ENCODE measurements at regions not wholly inside any gene's neighbourhood (a gene's known extent, or its start where the extent isn't known, plus 50 kb on each side); places are given as distances from the start of the nearest gene placed in this dataset.
"Not testable (repeated sequence)": the region's sequence is repeated elsewhere in the genome, so short reads cannot be mapped to it uniquely, and the experiment has no call there.

DNA sequence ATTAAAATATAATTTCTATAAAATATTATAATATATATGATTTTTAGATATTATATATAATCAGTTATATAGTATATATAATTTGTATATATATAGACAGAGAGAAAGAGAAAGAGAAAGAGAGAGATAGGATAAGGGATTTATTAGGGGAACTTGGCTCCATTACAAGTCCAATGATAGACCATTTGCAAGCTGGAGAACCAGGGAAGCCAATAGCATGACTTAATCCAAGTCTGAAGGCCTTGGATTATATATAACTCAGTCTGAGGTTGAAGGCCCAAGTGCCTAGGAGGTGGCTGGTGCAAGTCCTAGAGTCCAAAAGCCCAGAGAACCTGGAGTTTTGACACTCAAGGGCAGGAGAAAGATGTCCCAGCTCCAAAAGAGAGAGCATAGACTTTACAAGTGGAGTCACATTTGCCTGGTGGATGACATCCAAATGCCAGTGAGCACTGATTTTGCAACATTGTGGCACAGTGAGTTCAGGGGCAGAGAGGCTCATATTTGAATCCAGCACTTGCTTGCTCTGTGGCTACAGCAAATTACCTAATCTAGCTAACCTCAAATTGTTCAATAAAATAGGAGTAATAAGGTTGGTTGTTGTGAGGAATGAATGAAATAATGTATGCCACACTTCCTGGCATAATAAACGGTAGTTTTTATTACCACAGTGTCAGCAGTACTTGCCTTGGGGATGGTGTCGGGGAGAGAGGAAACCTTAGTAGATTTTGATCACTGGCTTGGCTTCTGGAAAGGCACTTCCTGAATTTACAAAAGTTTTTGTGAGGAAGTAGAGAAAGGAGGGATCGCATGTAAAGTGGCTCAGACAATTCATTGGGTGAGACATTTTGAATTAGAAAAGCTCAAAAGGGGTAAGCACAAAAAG is 69.6 kb upstream of the CD28 start:
- Mint-ChIP-seq H3K4me1 (peaks cover 16% of the 10 kb centered on the region), H3K4me3 (no peak overlapping the region), H3K27me3 (ENCODE audit: insufficient read depth) (peaks cover 2% of the 10 kb centered on the region), H3K36me3 (ENCODE audit: low read depth) (no peaks in the 10 kb centered on the region), H3K9me3 (peaks cover 7% of the 10 kb centered on the region), H3K27ac (peak overlapping the region; percentile 89)
- Histone ChIP-seq H3K9ac (ENCODE audit: extremely low read depth, low read length, poor library complexity, severe bottlenecking) (no peak overlapping the region), H3K4me3 (ENCODE audit: low read length) (no peak overlapping the region), H3K27ac (ENCODE audit: low read depth, low read length) (no peak overlapping the region), H3K9me3 (ENCODE audit: control insufficient read depth, low read length) (no peaks in the 10 kb centered on the region), H3K36me3 (ENCODE audit: control insufficient read depth, insufficient read depth, low read length) (no peaks in the 10 kb centered on the region), H3K4me1 (ENCODE audit: control insufficient read depth, insufficient read depth, low read length) (peaks cover 3% of the 10 kb centered on the region), H3K27me3 (ENCODE audit: control insufficient read depth, insufficient read depth, low read length, poor library complexity, severe bottlenecking) (no peaks in the 10 kb centered on the region)
- WGBS, 2 experiments (ENCODE audit: insufficient coverage in 1 of 2, insufficient read length in 1 of 2) = 86 to 89% methylated on average over 3 of the region's 3 CpGs
- no peak for TF ChIP-seq CTCF (conservative IDR thresholded peaks at IDR 0.05)
- DNase-seq = no peak

- Histone ChIP-seq H3K9me3 (ENCODE audit: control insufficient read depth, low read length) (no peaks in the 10 kb centered on the region), H3K36me3 (ENCODE audit: control insufficient read depth, insufficient read depth, low read length) (no peaks in the 10 kb centered on the region), H3K4me3 (ENCODE audit: low read length) (no peak overlapping the region), H3K27ac (ENCODE audit: low read depth, low read length) (no peak overlapping the region), H3K9ac (ENCODE audit: extremely low read depth, low read length, poor library complexity, severe bottlenecking) (no peak overlapping the region), H3K27me3 (ENCODE audit: control insufficient read depth, insufficient read depth, low read length, poor library complexity, severe bottlenecking) (no peaks in the 10 kb centered on the region), H3K4me1 (ENCODE audit: control insufficient read depth, insufficient read depth, low read length) (peaks cover 3% of the 10 kb centered on the region)
- Mint-ChIP-seq H3K27me3 (ENCODE audit: insufficient read depth) (peaks cover 4% of the 10 kb centered on the region), H3K4me1 (peaks cover 16% of the 10 kb centered on the region), H3K36me3 (ENCODE audit: low read depth) (no peaks in the 10 kb centered on the region), H3K4me3 (no peak overlapping the region), H3K27ac (peak overlapping the region; percentile 89), H3K9me3 (peaks cover 9% of the 10 kb centered on the region)
- TF ChIP-seq CTCF (conservative IDR thresholded peaks at IDR 0.05) = no peak
- peak; percentile 52 for DNase-seq
- 64 to 65% methylated on average over 3 to 4 of the region's 4 CpGs for WGBS, 2 experiments (ENCODE audit: insufficient coverage in 1 of 2, insufficient read length in 1 of 2)
Observed at GRCh38 chr2:203637471-203638167, 68.8 kb upstream of the CD28 start.

GRCh38 chr2:203641865-203642264 is 64.6 kb upstream of the CD28 start:
- H3K9me3 ChIP-seq (ENCODE audit: control insufficient read depth, low read length); H3K27ac ChIP-seq (ENCODE audit: low read depth, low read length); DNase-seq; H3K36me3 ChIP-seq (ENCODE audit: control insufficient read depth, insufficient read depth, low read length); H3K36me3 Mint-ChIP-seq (ENCODE audit: low read depth); H3K27me3 Mint-ChIP-seq (ENCODE audit: insufficient read depth); H3K4me1 ChIP-seq (ENCODE audit: control insufficient read depth, insufficient read depth, low read length); H3K27ac Mint-ChIP-seq; H3K9ac ChIP-seq (ENCODE audit: extremely low read depth, low read length, poor library complexity, severe bottlenecking); H3K4me3 ChIP-seq (ENCODE audit: low read length); H3K4me3 Mint-ChIP-seq; H3K27me3 ChIP-seq (ENCODE audit: control insufficient read depth, insufficient read depth, low read length, poor library complexity, severe bottlenecking): not testable (repeated sequence)
- WGBS, 2 experiments (ENCODE audit: insufficient coverage in 1 of 2, insufficient read length in 1 of 2) = 96 to 97% methylated on average over 16 to 23 of the region's 23 CpGs
- Mint-ChIP-seq H3K4me1 (peaks cover 15% of the 10 kb centered on the region), H3K9me3 (peaks cover 14% of the 10 kb centered on the region)

GRCh38 chr2:203642841-203643240 is 63.6 kb upstream of the CD28 start:
- not testable (repeated sequence) for H3K27ac Mint-ChIP-seq; H3K9ac ChIP-seq (ENCODE audit: extremely low read depth, low read length, poor library complexity, severe bottlenecking); H3K4me1 ChIP-seq (ENCODE audit: control insufficient read depth, insufficient read depth, low read length); H3K27me3 Mint-ChIP-seq (ENCODE audit: insufficient read depth); H3K27ac ChIP-seq (ENCODE audit: low read depth, low read length); DNase-seq; H3K36me3 ChIP-seq (ENCODE audit: control insufficient read depth, insufficient read depth, low read length); H3K36me3 Mint-ChIP-seq (ENCODE audit: low read depth); H3K27me3 ChIP-seq (ENCODE audit: control insufficient read depth, insufficient read depth, low read length, poor library complexity, severe bottlenecking); H3K9me3 ChIP-seq (ENCODE audit: control insufficient read depth, low read length); H3K4me3 ChIP-seq (ENCODE audit: low read length); H3K4me3 Mint-ChIP-seq; H3K4me1 Mint-ChIP-seq
- WGBS, 2 experiments (ENCODE audit: insufficient coverage in 1 of 2, insufficient read length in 1 of 2) = 95 to 99% methylated on average over 10 to 35 of the region's 35 CpGs
- peaks cover 17% of the 10 kb centered on the region for H3K9me3 Mint-ChIP-seq
